ENCODE measurements at regions not wholly inside any gene's neighbourhood (a gene's known extent, or its start where the extent isn't known, plus 50 kb on each side); places are given as distances from the start of the nearest gene placed in this dataset.
A peak's percentile ranks its signal among the peaks of the same experiment; 100 is the strongest.

DNA sequence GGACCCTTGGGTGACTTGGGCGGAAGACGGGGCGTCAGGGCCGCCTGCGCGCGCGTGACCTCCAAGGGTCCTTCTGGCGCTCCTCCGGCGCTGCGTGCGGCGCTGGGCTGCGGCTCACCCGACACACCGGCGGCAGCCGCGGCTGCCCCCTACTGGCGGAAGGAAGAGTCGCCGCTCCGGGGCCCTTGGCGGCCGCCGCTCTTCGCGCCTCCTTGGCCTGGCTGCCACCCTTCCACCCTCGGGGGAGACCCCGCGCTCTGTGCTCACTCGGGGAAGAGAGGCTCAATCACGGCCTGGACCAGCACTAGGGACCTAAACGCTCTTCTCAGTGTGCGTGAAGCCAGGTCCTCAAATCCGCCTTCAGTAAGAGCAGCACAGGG lies 89.7 kb downstream of the DMRTA2 start:
- in situ Hi-C loops (cut with MboI), result loop anchor here (10.0 kb wide), 1 partner anchor 1419 kb away; no protein-coding TSS in a partner anchor
- CTCF ChIA-PET, result interaction anchor here (0.6 to 3.4 kb wide), 17 partner anchors 8 to 1656 kb away, joined by 3 to 21 read pairs (median 4); no protein-coding TSS in a partner anchor

More for the DNA sequence above, 89.7 kb downstream of the DMRTA2 start:
- H3K27me3 ChIP-seq (replicated peaks in 1 of 2; ENCODE audit: control insufficient read depth in 2 of 2, insufficient read depth in 2 of 2, low read length in 1 of 2), result peaks cover 1 to 2% of the 10 kb centered on the region in 2 experiments; a peak in 1 of 4 replicates
- SMC1A ChIA-PET (ENCODE audit: uncharacterized antibody, unreplicated experiment), result interaction anchor here (1.0 kb wide), 1 partner anchor 1657 kb away, joined by 3 read pairs; no protein-coding TSS in a partner anchor
- POLR2A ChIA-PET, result no interaction called here
- WGBS (ENCODE audit: insufficient coverage, insufficient replicate concordance, low lambda C conversion rate, missing lambda C conversion rate), result 4% methylated on average over 37 of the region's 37 CpGs
- H3K9ac ChIP-seq (ENCODE audit: control insufficient read depth, insufficient read depth, low read length), result no peak overlapping the region
- intact Hi-C loops (cut with micrococcal nuclease; ENCODE audit: unreplicated experiment), result loop anchor here (2.0 kb wide), 1 partner anchor 1417 kb away; no protein-coding TSS in a partner anchor
- no peak for DNase-seq (ENCODE audit: low read depth, low spot score)
- H3K4me1 ChIP-seq (ENCODE audit: control insufficient read depth, insufficient read depth, low read length), result no peaks in the 10 kb centered on the region; the same call in 1 of the 2 replicates
- H3K36me3 ChIP-seq (ENCODE audit: control insufficient read depth in 2 of 2, insufficient read depth in 2 of 2, low read length in 1 of 2), result no peaks in the 10 kb centered on the region
- no peaks in the 10 kb centered on the region for H3K79me2 ChIP-seq (ENCODE audit: control insufficient read depth, insufficient read depth, low read length)
- peak overlapping the region; percentile 45; the same call in 1 of the 2 replicates for H3K4me3 ChIP-seq
- RAD21 ChIA-PET (ENCODE audit: unreplicated experiment), result interaction anchor here (1.6 kb wide), 1 partner anchor 1656 kb away, joined by 6 read pairs; no protein-coding TSS in a partner anchor
- no TSS peak for BruUV-seq (replicated peaks)
- TF ChIP-seq, protein P1, sequence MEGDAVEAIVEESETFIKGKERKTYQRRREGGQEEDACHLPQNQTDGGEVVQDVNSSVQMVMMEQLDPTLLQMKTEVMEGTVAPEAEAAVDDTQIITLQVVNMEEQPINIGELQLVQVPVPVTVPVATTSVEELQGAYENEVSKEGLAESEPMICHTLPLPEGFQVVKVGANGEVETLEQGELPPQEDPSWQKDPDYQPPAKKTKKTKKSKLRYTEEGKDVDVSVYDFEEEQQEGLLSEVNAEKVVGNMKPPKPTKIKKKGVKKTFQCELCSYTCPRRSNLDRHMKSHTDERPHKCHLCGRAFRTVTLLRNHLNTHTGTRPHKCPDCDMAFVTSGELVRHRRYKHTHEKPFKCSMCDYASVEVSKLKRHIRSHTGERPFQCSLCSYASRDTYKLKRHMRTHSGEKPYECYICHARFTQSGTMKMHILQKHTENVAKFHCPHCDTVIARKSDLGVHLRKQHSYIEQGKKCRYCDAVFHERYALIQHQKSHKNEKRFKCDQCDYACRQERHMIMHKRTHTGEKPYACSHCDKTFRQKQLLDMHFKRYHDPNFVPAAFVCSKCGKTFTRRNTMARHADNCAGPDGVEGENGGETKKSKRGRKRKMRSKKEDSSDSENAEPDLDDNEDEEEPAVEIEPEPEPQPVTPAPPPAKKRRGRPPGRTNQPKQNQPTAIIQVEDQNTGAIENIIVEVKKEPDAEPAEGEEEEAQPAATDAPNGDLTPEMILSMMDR (IDR thresholded peaks at IDR 0.05 in 2 of 3, conservative IDR thresholded peaks at IDR 0.05 in 1 of 3; ENCODE audit: control insufficient read depth in 2 of 3, extremely low read depth in 1 of 3, insufficient read depth in 1 of 3, low read depth in 3 of 3, low read length in 3 of 3), result peak; percentile 66 to 73 (median 69)
- TF ChIP-seq RAD21 (IDR thresholded peaks at IDR 0.05; ENCODE audit: insufficient read depth, low read depth, low read length), result peak; percentile 32; the same call in 1 of the 2 replicates
- 0 out of 2 replicates have a peak, but pooled peaks have one; percentile 25 for TF ChIP-seq YY1 (IDR thresholded peaks at IDR 0.05; ENCODE audit: low read depth, low read length)
- no peak for TF ChIP-seq ASH2L (IDR thresholded peaks at IDR 0.05; ENCODE audit: borderline replicate concordance, low read depth)
- TF ChIP-seq BHLHE40 (IDR thresholded peaks at IDR 0.05; ENCODE audit: borderline replicate concordance in 1 of 2, low read depth in 2 of 2, low read length in 1 of 2), result peak; percentile 58 to 60; a peak in 2 of 4 replicates
- FAIRE-seq, result no peak
- no peak overlapping the region for H3K27ac ChIP-seq (ENCODE audit: control insufficient read depth, insufficient read depth)
- peak overlapping the region; percentile 68 for H3K4me2 ChIP-seq (ENCODE audit: control insufficient read depth, insufficient read depth)
- H4K20me1 ChIP-seq (ENCODE audit: control insufficient read depth, insufficient read depth), result no peaks in the 10 kb centered on the region
- peak; percentile 96 for ATAC-seq
- H2AFZ ChIP-seq (ENCODE audit: control insufficient read depth, low read depth, low read length), result peak overlapping the region; percentile 9
- no peaks in the 10 kb centered on the region for H3K9me3 ChIP-seq (replicated peaks; ENCODE audit: control insufficient read depth, insufficient read depth, low read length)

Data from GM12878 (cell line).